Kidney (tissue), 13 donors: ENCODE measurements at regions not wholly inside any gene's neighbourhood (a gene's known extent, or its start where the extent isn't known, plus 50 kb on each side); places are given as distances from the start of the nearest gene placed in this dataset.

Source experiments
- DNase-seq, 5 donors: peaks; one replicate each; pipeline ENCODE4 v3.0.0-alpha.2; 2013 to 2020
- FAIRE-seq: peaks from 2 replicates; lab custom pipeline; 2012; peaks lifted over from hg19 to GRCh38; lab: Jason Lieb, UNC
- H3K27ac ChIP-seq, 2 donors: one replicate each; pipeline ENCODE4 v1.7.0; 2013; ENCODE audit warnings: low read depth in 2 of 2, low read length in 2 of 2, inconsistent platforms in 1 of 2
- H3K27me3 ChIP-seq: one replicate; pipeline ENCODE4 v1.7.1; 2013; ENCODE audit warnings: low read length, inconsistent platforms; ENCODE audit not compliant: control insufficient read depth, insufficient read depth
- H3K36me3 ChIP-seq, 3 donors: one replicate each; pipeline versions ENCODE4 v1.7.0 to v1.7.1; 2013; ENCODE audit warnings: low read length in 3 of 3, control low read depth in 1 of 3, inconsistent platforms in 1 of 3; ENCODE audit not compliant: insufficient read depth in 3 of 3, control insufficient read depth in 2 of 3
- H3K4me1 ChIP-seq, 3 donors: one replicate each; pipeline versions ENCODE4 v1.7.0 to v1.7.1; 2013; ENCODE audit warnings: low read length in 3 of 3, inconsistent platforms in 1 of 3, low read depth in 1 of 3; ENCODE audit not compliant: control insufficient read depth in 2 of 3, insufficient read depth in 2 of 3
- H3K4me3 ChIP-seq, 3 donors: one replicate each; pipeline versions ENCODE4 v1.7.0 to v1.8.1; 2013; ENCODE audit warnings: low read length in 3 of 3, control low read depth in 1 of 3, inconsistent platforms in 1 of 3
- H3K9ac ChIP-seq, 3 donors: one replicate each; pipeline versions ENCODE4 v1.7.0 to v1.7.1; 2013; ENCODE audit warnings: low read length in 3 of 3, control low read depth in 1 of 3, inconsistent platforms in 1 of 3
- H3K9me3 ChIP-seq, 3 donors: one replicate each; pipeline versions ENCODE4 v1.7.0 to v1.7.1; 2013; ENCODE audit warnings: low read length in 3 of 3, control low read depth in 1 of 3, inconsistent platforms in 1 of 3; ENCODE audit not compliant: control insufficient read depth in 2 of 3, insufficient read depth in 1 of 3
- intact Hi-C: fragments of 100-400 bp; cut with DNase I; formaldehyde crosslinking; loops from one replicate; pipeline ENCODE4 v1.11.1; 2022
- TF ChIP-seq, protein P1 (sequence below): IDR thresholded peaks from 3 replicates; pipeline ENCODE4 v1.5.1; 2012; ENCODE audit warnings: mild to moderate bottlenecking, moderate library complexity, borderline replicate concordance; ENCODE audit not compliant: insufficient read depth; ENCODE audit errors: extremely low read depth
- donor health status: control.
- donor health status: control.
- donor health status: control.
- donor health status: control.
- donor health status: control.
- donor health status: DM: yes; HTN: yes; CAD: no.
- donor health status: Normal renal cell carcinoma (clear cell type).

DNA sequence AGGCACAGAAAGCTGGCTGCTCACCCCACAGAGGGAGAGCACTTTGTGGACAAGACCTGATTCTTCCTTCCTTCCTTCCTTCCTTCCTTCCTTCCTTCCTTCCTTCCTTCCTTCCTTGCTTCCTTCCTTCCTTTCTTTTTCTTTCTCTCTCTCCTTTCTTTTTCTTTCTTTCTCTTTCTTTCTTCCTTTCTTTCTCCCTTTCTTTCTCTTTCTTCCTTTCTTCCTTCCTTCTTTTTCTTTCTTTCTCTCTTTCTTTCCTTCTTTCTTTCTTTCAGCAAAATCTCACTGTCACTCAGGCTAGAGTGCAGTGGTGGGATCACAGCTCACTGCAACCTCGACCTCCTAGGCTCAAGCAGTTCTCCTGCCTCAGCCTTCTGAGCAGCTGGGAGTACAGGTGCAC, 263.9 kb downstream of the UQCRFS1 start:
- Histone ChIP-seq H3K9ac (no peak overlapping the region), H3K4me3 (no peak overlapping the region), H3K4me1 (no peaks in the 10 kb centered on the region), H3K27ac (no peak overlapping the region), H3K36me3 (no peaks in the 10 kb centered on the region), H3K9me3 (no peaks in the 10 kb centered on the region), H3K27me3 (no peaks in the 10 kb centered on the region)
- DNase-seq, result no peak
- intact Hi-C loops, result no loop called here
- FAIRE-seq, result no peak
- TF ChIP-seq, protein P1, sequence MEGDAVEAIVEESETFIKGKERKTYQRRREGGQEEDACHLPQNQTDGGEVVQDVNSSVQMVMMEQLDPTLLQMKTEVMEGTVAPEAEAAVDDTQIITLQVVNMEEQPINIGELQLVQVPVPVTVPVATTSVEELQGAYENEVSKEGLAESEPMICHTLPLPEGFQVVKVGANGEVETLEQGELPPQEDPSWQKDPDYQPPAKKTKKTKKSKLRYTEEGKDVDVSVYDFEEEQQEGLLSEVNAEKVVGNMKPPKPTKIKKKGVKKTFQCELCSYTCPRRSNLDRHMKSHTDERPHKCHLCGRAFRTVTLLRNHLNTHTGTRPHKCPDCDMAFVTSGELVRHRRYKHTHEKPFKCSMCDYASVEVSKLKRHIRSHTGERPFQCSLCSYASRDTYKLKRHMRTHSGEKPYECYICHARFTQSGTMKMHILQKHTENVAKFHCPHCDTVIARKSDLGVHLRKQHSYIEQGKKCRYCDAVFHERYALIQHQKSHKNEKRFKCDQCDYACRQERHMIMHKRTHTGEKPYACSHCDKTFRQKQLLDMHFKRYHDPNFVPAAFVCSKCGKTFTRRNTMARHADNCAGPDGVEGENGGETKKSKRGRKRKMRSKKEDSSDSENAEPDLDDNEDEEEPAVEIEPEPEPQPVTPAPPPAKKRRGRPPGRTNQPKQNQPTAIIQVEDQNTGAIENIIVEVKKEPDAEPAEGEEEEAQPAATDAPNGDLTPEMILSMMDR, result no peak

DNA sequence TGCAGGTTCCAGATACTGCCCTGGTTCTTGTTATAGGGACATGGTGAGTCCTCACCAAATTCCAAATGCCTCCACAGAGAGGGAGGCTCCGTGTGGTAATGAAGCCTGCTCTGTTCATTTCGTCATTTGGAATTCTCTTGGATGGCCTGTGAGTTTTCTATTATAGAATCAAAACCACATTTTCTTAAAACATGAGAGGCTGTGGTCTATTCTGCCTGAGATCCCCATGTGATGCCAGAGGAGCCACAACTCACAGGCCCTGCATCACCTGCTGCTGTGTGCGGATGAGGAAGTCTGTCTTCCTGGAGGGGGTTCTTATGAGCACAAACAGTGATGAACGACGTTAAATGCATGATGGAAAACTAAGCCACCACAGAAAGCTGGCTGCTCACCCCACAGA, 264.4 kb downstream of the UQCRFS1 start:
- Histone ChIP-seq H3K4me3 (no peak overlapping the region), H3K36me3 (no peaks in the 10 kb centered on the region), H3K9me3 (no peaks in the 10 kb centered on the region), H3K4me1 (no peaks in the 10 kb centered on the region), H3K9ac (no peak overlapping the region), H3K27me3 (no peaks in the 10 kb centered on the region), H3K27ac (no peak overlapping the region)
- FAIRE-seq (no peak), DNase-seq (no peak)
- TF ChIP-seq, protein P1, result no peak
- intact Hi-C loops, result no loop called here

DNA sequence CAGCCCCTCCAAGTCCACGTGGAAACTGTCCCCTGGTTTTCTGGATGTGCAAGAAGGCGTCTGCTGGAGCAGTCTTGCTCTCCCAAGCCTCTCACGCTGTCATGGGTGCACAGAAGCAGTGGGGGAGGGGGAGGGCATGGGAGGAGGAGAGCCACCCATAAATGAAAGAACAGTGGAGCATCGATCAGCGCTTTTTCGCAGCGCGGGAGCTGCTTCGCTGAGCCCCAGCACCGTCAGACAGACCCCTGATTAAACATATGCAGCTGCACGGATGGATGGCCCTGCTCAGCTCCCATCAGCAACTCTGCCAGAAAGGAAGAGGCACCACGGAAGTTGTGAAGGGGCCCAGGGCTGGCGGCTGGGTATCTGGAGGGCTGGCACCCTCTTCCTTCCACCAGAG, 264.9 kb downstream of the UQCRFS1 start:
- H3K27me3 ChIP-seq, result no peaks in the 10 kb centered on the region
- TF ChIP-seq, protein P1, result no peak
- no peaks in the 10 kb centered on the region for H3K36me3 ChIP-seq
- H3K27ac ChIP-seq, result no peak overlapping the region
- no peaks in the 10 kb centered on the region for H3K9me3 ChIP-seq
- FAIRE-seq (no peak), DNase-seq (peak in 1 of 5 donors; percentile 12)
- intact Hi-C loops, result no loop called here
- no peak overlapping the region for H3K4me3 ChIP-seq
- H3K4me1 ChIP-seq, result no peaks in the 10 kb centered on the region
- no peak overlapping the region for H3K9ac ChIP-seq

DNA sequence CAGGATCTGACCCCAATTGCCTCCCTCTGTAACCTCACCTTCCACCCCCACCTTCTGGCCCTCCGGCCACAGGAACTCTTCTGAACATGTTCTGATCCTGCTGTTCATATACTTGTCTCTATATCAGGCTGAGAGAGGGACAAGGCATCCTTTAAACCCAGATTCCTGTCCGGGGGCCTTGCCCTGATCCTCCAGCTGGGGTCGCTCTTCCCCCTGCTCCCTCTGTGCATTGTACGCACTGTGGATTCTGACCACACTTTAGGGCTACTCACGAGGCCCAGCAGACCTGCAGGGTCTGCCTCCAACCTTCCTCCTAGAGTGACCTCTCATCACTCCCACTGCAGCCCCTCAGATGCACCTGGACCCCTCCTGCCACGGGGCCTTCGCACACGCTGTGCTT, 269.3 kb downstream of the UQCRFS1 start:
- H3K27me3 ChIP-seq, result no peaks in the 10 kb centered on the region
- no peak overlapping the region for H3K27ac ChIP-seq
- no peak overlapping the region for H3K9ac ChIP-seq
- DNase-seq (no peak), FAIRE-seq (no peak)
- no peak overlapping the region for H3K4me3 ChIP-seq
- H3K36me3 ChIP-seq, result no peaks in the 10 kb centered on the region
- H3K9me3 ChIP-seq, result no peaks in the 10 kb centered on the region
- TF ChIP-seq, protein P1, result no peak
- no peaks in the 10 kb centered on the region for H3K4me1 ChIP-seq
- intact Hi-C loops, result no loop called here
